ENCODE measurements at regions not wholly inside any gene's neighbourhood (a gene's known extent, or its start where the extent isn't known, plus 50 kb on each side); places are given as distances from the start of the nearest gene placed in this dataset.

GRCh38 chr13:111480976-111481375 lies 160.5 kb downstream of the TEX29 start:
- no peak overlapping the region for H3K4me3 Mint-ChIP-seq (ENCODE audit: unreplicated experiment)
- H3K4me1 Mint-ChIP-seq (ENCODE audit: low read depth, unreplicated experiment) = peaks cover 32% of the 10 kb centered on the region
- no peaks in the 10 kb centered on the region for H3K36me3 Mint-ChIP-seq (ENCODE audit: unreplicated experiment)
- H3K27ac Mint-ChIP-seq (ENCODE audit: unreplicated experiment) = no peak overlapping the region
- no peak for DNase-seq
- peaks cover 12% of the 10 kb centered on the region for H3K27me3 Mint-ChIP-seq (ENCODE audit: unreplicated experiment)
- H3K9me3 Mint-ChIP-seq (ENCODE audit: unreplicated experiment) = peaks cover 4% of the 10 kb centered on the region
- no peak for TF ChIP-seq CTCF (IDR thresholded peaks at IDR 0.05; ENCODE audit: partially characterized antibody, unreplicated experiment)

- no peak for DNase-seq
- peaks cover 5% of the 10 kb centered on the region for H3K9me3 Mint-ChIP-seq (ENCODE audit: unreplicated experiment)
- H3K36me3 Mint-ChIP-seq (ENCODE audit: unreplicated experiment) = no peaks in the 10 kb centered on the region
- H3K27me3 Mint-ChIP-seq (ENCODE audit: unreplicated experiment) = peaks cover 9% of the 10 kb centered on the region
- H3K4me1 Mint-ChIP-seq (ENCODE audit: low read depth, unreplicated experiment) = peaks cover 32% of the 10 kb centered on the region
- no peak overlapping the region for H3K27ac Mint-ChIP-seq (ENCODE audit: unreplicated experiment)
- TF ChIP-seq CTCF (IDR thresholded peaks at IDR 0.05; ENCODE audit: partially characterized antibody, unreplicated experiment) = no peak
- no peak overlapping the region for H3K4me3 Mint-ChIP-seq (ENCODE audit: unreplicated experiment)
Measured at GRCh38 chr13:111482126-111482525, 161.7 kb downstream of the TEX29 start.

- peaks cover 9% of the 10 kb centered on the region for H3K27me3 Mint-ChIP-seq (ENCODE audit: unreplicated experiment)
- no peak for TF ChIP-seq CTCF (IDR thresholded peaks at IDR 0.05; ENCODE audit: partially characterized antibody, unreplicated experiment)
- H3K4me1 Mint-ChIP-seq (ENCODE audit: low read depth, unreplicated experiment) = peaks cover 32% of the 10 kb centered on the region
- H3K9me3 Mint-ChIP-seq (ENCODE audit: unreplicated experiment) = peaks cover 6% of the 10 kb centered on the region
- peaks cover 6% of the 10 kb centered on the region for H3K36me3 Mint-ChIP-seq (ENCODE audit: unreplicated experiment)
- peak overlapping the region; percentile 79 for H3K27ac Mint-ChIP-seq (ENCODE audit: unreplicated experiment)
- DNase-seq = no peak
- no peak overlapping the region for H3K4me3 Mint-ChIP-seq (ENCODE audit: unreplicated experiment)
Measured at GRCh38 chr13:111482806-111483620, 162.6 kb downstream of the TEX29 start.

- peaks cover 8% of the 10 kb centered on the region for H3K27me3 Mint-ChIP-seq (ENCODE audit: unreplicated experiment)
- peak overlapping the region; percentile 17 for H3K27ac Mint-ChIP-seq (ENCODE audit: unreplicated experiment)
- peaks cover 32% of the 10 kb centered on the region for H3K4me1 Mint-ChIP-seq (ENCODE audit: low read depth, unreplicated experiment)
- H3K36me3 Mint-ChIP-seq (ENCODE audit: unreplicated experiment) = peaks cover 10% of the 10 kb centered on the region
- H3K4me3 Mint-ChIP-seq (ENCODE audit: unreplicated experiment) = peak overlapping the region; percentile 32
- H3K9me3 Mint-ChIP-seq (ENCODE audit: unreplicated experiment) = peaks cover 6% of the 10 kb centered on the region
- no peak for DNase-seq
- no peak for TF ChIP-seq CTCF (IDR thresholded peaks at IDR 0.05; ENCODE audit: partially characterized antibody, unreplicated experiment)
Measured at GRCh38 chr13:111483621-111483987, 163.2 kb downstream of the TEX29 start.

GRCh38 chr13:111484141-111484925 lies 163.9 kb downstream of the TEX29 start:
- H3K27me3 Mint-ChIP-seq (ENCODE audit: unreplicated experiment) = peaks cover 3% of the 10 kb centered on the region
- peak overlapping the region; percentile 32 for H3K4me3 Mint-ChIP-seq (ENCODE audit: unreplicated experiment)
- H3K4me1 Mint-ChIP-seq (ENCODE audit: low read depth, unreplicated experiment) = peaks cover 29% of the 10 kb centered on the region
- peak overlapping the region; percentile 28 for H3K27ac Mint-ChIP-seq (ENCODE audit: unreplicated experiment)
- no peak for TF ChIP-seq CTCF (IDR thresholded peaks at IDR 0.05; ENCODE audit: partially characterized antibody, unreplicated experiment)
- H3K36me3 Mint-ChIP-seq (ENCODE audit: unreplicated experiment) = peaks cover 10% of the 10 kb centered on the region
- DNase-seq = peak; percentile 54
- H3K9me3 Mint-ChIP-seq (ENCODE audit: unreplicated experiment) = peaks cover 6% of the 10 kb centered on the region

Measured in glutamatergic neuron (in vitro differentiated cells).